Hepatocyte (in vitro differentiated cells): ENCODE measurements at regions not wholly inside any gene's neighbourhood (a gene's known extent, or its start where the extent isn't known, plus 50 kb on each side); places are given as distances from the start of the nearest gene placed in this dataset.

Experiments
- CTCF ChIP-seq: fragments of 200-600 bp; sonication (generic); IDR thresholded peaks from 2 replicates; pipeline ENCODE4 v1.5.1; 2016; ENCODE audit warnings: antibody characterized with exemption, mild to moderate bottlenecking; ENCODE audit not compliant: poor library complexity
- EZH2 ChIP-seq: fragments of 200-600 bp; sonication (generic); IDR thresholded peaks from 2 replicates; pipeline ENCODE4 v1.6.1; 2016; ENCODE audit warnings: antibody characterized with exemption, mild to moderate bottlenecking, borderline replicate concordance
- EZH2phosphoT487 ChIP-seq: fragments of 200-600 bp; sonication (generic); IDR thresholded peaks from one replicate; pipeline ENCODE4 v1.6.1; 2018; ENCODE audit warnings: antibody characterized with exemption, mild to moderate bottlenecking, low read depth, moderate library complexity; ENCODE audit not compliant: unreplicated experiment, severe bottlenecking

- TF ChIP-seq CTCF (no peak), EZH2 (no peak), EZH2phosphoT487 (no peak)
Observed at GRCh38 chr15:87470923-87471322, 785.6 kb downstream of the NTRK3 start.
